ENCODE measurements at regions not wholly inside any gene's neighbourhood (a gene's known extent, or its start where the extent isn't known, plus 50 kb on each side); places are given as distances from the start of the nearest gene placed in this dataset.
"Not testable (repeated sequence)": the region's sequence is repeated elsewhere in the genome, so short reads cannot be mapped to it uniquely, and the experiment has no call there.

DNA sequence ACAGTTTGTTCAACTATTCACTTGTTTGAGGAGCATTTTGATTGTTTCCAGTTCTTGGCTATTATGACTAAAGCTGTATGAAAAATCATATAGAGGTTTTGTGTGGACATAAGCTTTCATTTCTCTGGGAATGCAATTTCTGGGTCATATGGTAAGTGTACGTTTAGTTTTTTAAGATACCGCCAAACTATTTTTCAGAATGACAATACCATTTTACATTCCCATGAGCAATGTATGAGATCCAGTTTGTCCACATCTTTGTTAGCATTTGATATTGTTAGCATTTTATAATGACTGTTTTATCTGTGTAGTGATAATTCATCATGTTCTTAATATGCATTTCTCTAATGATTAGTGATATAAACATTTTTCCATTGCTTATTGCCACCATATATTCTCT lies 258.7 kb upstream of the CTNNB1 start:
- Histone ChIP-seq H3T11ph (ENCODE audit: low read length) (no peak overlapping the region), H2AK5ac (ENCODE audit: insufficient read length, low read length) (no peak overlapping the region), H3K27ac (ENCODE audit: insufficient read length, low read depth, low read length) (no peak overlapping the region), H3K79me1 (ENCODE audit: insufficient read depth, low read depth, low read length, poor library complexity, severe bottlenecking) (no peaks in the 10 kb centered on the region), H3K27me3 (ENCODE audit: insufficient read depth, low read length) (no peaks in the 10 kb centered on the region), H4K5ac (ENCODE audit: insufficient read length, low read depth, low read length) (no peak overlapping the region), H4K8ac (replicated peaks; ENCODE audit: insufficient read length, low read depth, low read length) (no peak overlapping the region), H2BK120ac (ENCODE audit: low read depth, low read length, poor library complexity, severe bottlenecking) (no peak overlapping the region), H3K14ac (ENCODE audit: insufficient read depth, low read length) (no peak overlapping the region), H3K23me2 (ENCODE audit: insufficient read length, low read depth, low read length, poor library complexity, severe bottlenecking) (no peaks in the 10 kb centered on the region), H3K9ac (ENCODE audit: extremely low read depth, insufficient read length, low read length) (no peak overlapping the region), H4K91ac (ENCODE audit: insufficient read length, low read depth, low read length) (no peak overlapping the region), H2BK20ac (ENCODE audit: low read depth, low read length, poor library complexity, severe bottlenecking) (no peak overlapping the region), H3K23ac (ENCODE audit: insufficient read length, low read depth, low read length) (no peak overlapping the region), H3K56ac (ENCODE audit: insufficient read length, low read depth, low read length) (no peak overlapping the region), H3K4ac (ENCODE audit: low read depth, low read length) (no peak overlapping the region), H3K4me2 (ENCODE audit: insufficient read depth, insufficient read length, low read length) (no peak overlapping the region), H2AFZ (ENCODE audit: low read length) (no peak overlapping the region), H3K4me1 (ENCODE audit: insufficient read depth, low read length) (no peaks in the 10 kb centered on the region), H3K79me2 (ENCODE audit: insufficient read depth, low read length) (no peaks in the 10 kb centered on the region), H4K20me1 (ENCODE audit: control insufficient read depth, insufficient read depth, insufficient read length) (no peaks in the 10 kb centered on the region), H2BK12ac (ENCODE audit: insufficient read length, low read depth, low read length) (no peak overlapping the region), H3K9me3 (ENCODE audit: control insufficient read depth, low read depth, low read length) (no peaks in the 10 kb centered on the region), H3K18ac (ENCODE audit: insufficient read length, low read depth, low read length) (no peak overlapping the region), H2BK15ac (ENCODE audit: low read depth, low read length) (no peak overlapping the region), H2BK5ac (ENCODE audit: insufficient read length, low read length) (no peak overlapping the region)
- Mint-ChIP-seq H3K27ac (no peak overlapping the region), H3K27me3 (ENCODE audit: low read depth) (no peaks in the 10 kb centered on the region), H3K4me1 (no peaks in the 10 kb centered on the region), H3K36me3 (ENCODE audit: insufficient read depth in 1 of 3, low read depth in 3 of 3) (no peaks in the 10 kb centered on the region), H3K4me3 (no peak overlapping the region), H3K9me3 (no peaks in the 10 kb centered on the region)
- TF ChIP-seq, protein P1, sequence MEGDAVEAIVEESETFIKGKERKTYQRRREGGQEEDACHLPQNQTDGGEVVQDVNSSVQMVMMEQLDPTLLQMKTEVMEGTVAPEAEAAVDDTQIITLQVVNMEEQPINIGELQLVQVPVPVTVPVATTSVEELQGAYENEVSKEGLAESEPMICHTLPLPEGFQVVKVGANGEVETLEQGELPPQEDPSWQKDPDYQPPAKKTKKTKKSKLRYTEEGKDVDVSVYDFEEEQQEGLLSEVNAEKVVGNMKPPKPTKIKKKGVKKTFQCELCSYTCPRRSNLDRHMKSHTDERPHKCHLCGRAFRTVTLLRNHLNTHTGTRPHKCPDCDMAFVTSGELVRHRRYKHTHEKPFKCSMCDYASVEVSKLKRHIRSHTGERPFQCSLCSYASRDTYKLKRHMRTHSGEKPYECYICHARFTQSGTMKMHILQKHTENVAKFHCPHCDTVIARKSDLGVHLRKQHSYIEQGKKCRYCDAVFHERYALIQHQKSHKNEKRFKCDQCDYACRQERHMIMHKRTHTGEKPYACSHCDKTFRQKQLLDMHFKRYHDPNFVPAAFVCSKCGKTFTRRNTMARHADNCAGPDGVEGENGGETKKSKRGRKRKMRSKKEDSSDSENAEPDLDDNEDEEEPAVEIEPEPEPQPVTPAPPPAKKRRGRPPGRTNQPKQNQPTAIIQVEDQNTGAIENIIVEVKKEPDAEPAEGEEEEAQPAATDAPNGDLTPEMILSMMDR (conservative IDR thresholded peaks at IDR 0.05): no peak
- no CpG with 5 or more reads among the region's 2 CpGs for WGBS (ENCODE audit: extremely low coverage, insufficient read length, low lambda C conversion rate)
- no peak for DNase-seq

DNA sequence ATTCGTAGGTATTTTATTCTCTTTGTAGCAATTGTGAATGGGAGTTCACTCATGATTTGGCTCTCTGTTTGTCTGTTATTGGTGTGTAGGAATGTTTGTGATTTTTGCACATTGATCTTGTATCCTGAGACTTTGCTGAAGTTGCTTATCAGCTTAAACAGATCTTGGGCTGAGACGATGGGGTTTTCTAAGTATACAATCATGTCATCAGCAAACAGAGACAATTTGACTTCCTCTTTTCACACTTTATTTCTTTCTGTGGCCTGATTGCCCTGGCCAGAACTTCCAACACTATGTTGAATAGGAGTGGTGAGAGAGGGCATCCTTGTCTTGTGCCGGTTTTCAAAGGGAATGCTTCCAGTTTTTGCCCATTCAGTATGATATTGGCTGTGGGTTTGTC lies 252.3 kb upstream of the CTNNB1 start:
- not testable (repeated sequence) for DNase-seq; H3K4ac ChIP-seq (ENCODE audit: low read depth, low read length); H3T11ph ChIP-seq (ENCODE audit: low read length); H3K27me3 Mint-ChIP-seq (ENCODE audit: low read depth); H4K20me1 ChIP-seq (ENCODE audit: control insufficient read depth, insufficient read depth, insufficient read length); H3K4me1 ChIP-seq (ENCODE audit: insufficient read depth, low read length); H3K14ac ChIP-seq (ENCODE audit: insufficient read depth, low read length); H3K4me3 Mint-ChIP-seq; H2AFZ ChIP-seq (ENCODE audit: low read length); H4K5ac ChIP-seq (ENCODE audit: insufficient read length, low read depth, low read length); H3K27ac Mint-ChIP-seq; H3K27ac ChIP-seq (ENCODE audit: insufficient read length, low read depth, low read length); H3K36me3 Mint-ChIP-seq (ENCODE audit: insufficient read depth in 1 of 3, low read depth in 3 of 3); H3K4me2 ChIP-seq (ENCODE audit: insufficient read depth, insufficient read length, low read length); H3K27me3 ChIP-seq (ENCODE audit: insufficient read depth, low read length); H3K18ac ChIP-seq (ENCODE audit: insufficient read length, low read depth, low read length); H3K56ac ChIP-seq (ENCODE audit: insufficient read length, low read depth, low read length); H3K23ac ChIP-seq (ENCODE audit: insufficient read length, low read depth, low read length); H3K9me3 ChIP-seq (ENCODE audit: control insufficient read depth, low read depth, low read length); H2BK5ac ChIP-seq (ENCODE audit: insufficient read length, low read length); H4K91ac ChIP-seq (ENCODE audit: insufficient read length, low read depth, low read length); H3K79me2 ChIP-seq (ENCODE audit: insufficient read depth, low read length); H2BK120ac ChIP-seq (ENCODE audit: low read depth, low read length, poor library complexity, severe bottlenecking); H3K79me1 ChIP-seq (ENCODE audit: insufficient read depth, low read depth, low read length, poor library complexity, severe bottlenecking); H4K8ac ChIP-seq (replicated peaks; ENCODE audit: insufficient read length, low read depth, low read length); H3K23me2 ChIP-seq (ENCODE audit: insufficient read length, low read depth, low read length, poor library complexity, severe bottlenecking); H2AK5ac ChIP-seq (ENCODE audit: insufficient read length, low read length); H2BK15ac ChIP-seq (ENCODE audit: low read depth, low read length); H3K9ac ChIP-seq (ENCODE audit: extremely low read depth, insufficient read length, low read length); H2BK12ac ChIP-seq (ENCODE audit: insufficient read length, low read depth, low read length); H3K4me1 Mint-ChIP-seq; H2BK20ac ChIP-seq (ENCODE audit: low read depth, low read length, poor library complexity, severe bottlenecking)
- WGBS (ENCODE audit: extremely low coverage, insufficient read length, low lambda C conversion rate): no CpG with 5 or more reads among the region's 3 CpGs
- H3K9me3 Mint-ChIP-seq: peaks cover 16 to 20% of the 10 kb centered on the region in 2 experiments; a peak in 4 of 5 replicates

All from H9 (cell line).